MCF 10A (cell line): ENCODE measurements at regions not wholly inside any gene's neighbourhood (a gene's known extent, or its start where the extent isn't known, plus 50 kb on each side); places are given as distances from the start of the nearest gene placed in this dataset.

Source experiments
- BruUV-seq: library from RNA; stranded (reverse); fragments of 400-500 nt; replicated peaks from 2 replicates; lab custom pipeline; 2021; lab: Mats Ljungman, UMichigan
- CTCF ChIA-PET: fragments of 300-600 bp; sonication (Branson Sonifier 250); formaldehyde crosslinking; extraction: SDS; loops from one replicate; lab custom pipeline; 2021; ENCODE audit warnings: antibody characterized with exemption, inconsistent platforms; lab: Yijun Ruan, JAX
- POLR2A ChIA-PET: fragments of 300-600, 350-650 bp; sonication (Branson Sonifier 250); formaldehyde crosslinking; extraction: SDS; loops from one replicate; lab custom pipeline; 2020; ENCODE audit warnings: antibody characterized with exemption, inconsistent platforms; lab: Yijun Ruan, JAX
- DNase-seq: peaks from one replicate; pipeline ENCODE4 v3.0.0-alpha.2; 2018; ENCODE audit not compliant: unreplicated experiment
- H3K27ac Mint-ChIP-seq: one replicate; pipeline ENCODE4 v1.8.0; 2022; ENCODE audit warnings: mild to moderate bottlenecking, low read depth, mixed read lengths; ENCODE audit not compliant: unreplicated experiment
- H3K27me3 Mint-ChIP-seq: one replicate; pipeline ENCODE4 v1.8.0; 2022; ENCODE audit warnings: mixed read lengths; ENCODE audit not compliant: insufficient read depth, unreplicated experiment
- H3K36me3 Mint-ChIP-seq: one replicate; pipeline ENCODE4 v1.8.0; 2022; ENCODE audit warnings: mild to moderate bottlenecking, moderate library complexity, mixed read lengths; ENCODE audit not compliant: insufficient read depth, unreplicated experiment
- H3K4me1 Mint-ChIP-seq: one replicate; pipeline ENCODE4 v1.8.0; 2022; ENCODE audit warnings: mixed read lengths; ENCODE audit not compliant: insufficient read depth, unreplicated experiment
- H3K4me3 Mint-ChIP-seq: one replicate; pipeline ENCODE4 v1.8.0; 2022; ENCODE audit warnings: mild to moderate bottlenecking, moderate library complexity, mixed read lengths; ENCODE audit not compliant: unreplicated experiment
- H3K9me3 Mint-ChIP-seq: one replicate; pipeline ENCODE4 v1.8.0; 2022; ENCODE audit warnings: mixed read lengths; ENCODE audit not compliant: unreplicated experiment
- intact Hi-C: fragments of 100-400 bp; cut with micrococcal nuclease; formaldehyde crosslinking; loops from 2 replicates; pipeline ENCODE4 v1.14.1; 2022
- TF ChIP-seq, protein P1 (sequence below): fragments of 200-600 bp; IDR thresholded peaks from one replicate; pipeline ENCODE4 v1.8.0; 2022; ENCODE audit warnings: antibody characterized with exemption, mild to moderate bottlenecking; ENCODE audit not compliant: unreplicated experiment

DNA sequence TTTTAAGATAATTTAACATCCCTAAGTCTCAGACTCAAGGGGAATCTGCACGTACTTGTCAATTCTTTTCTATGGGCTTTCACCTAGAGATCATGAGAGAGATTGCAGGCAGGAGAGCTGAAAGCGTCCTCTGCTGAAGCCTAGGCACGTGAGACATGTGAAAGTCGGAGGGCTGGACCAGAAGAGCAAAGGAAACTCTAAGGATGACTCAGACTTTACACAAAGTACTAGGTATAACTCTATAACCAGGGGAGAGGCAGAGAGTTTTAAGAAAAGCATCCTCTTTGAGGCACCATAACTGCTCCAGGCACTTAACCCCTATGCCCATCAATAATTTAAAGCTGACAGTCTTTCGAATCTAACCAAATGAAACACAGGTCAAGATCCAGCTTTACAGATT is 436.6 kb downstream of the VGLL3 start:
- intact Hi-C loops: no loop called here
- no peaks in the 10 kb centered on the region for H3K4me1 Mint-ChIP-seq
- BruUV-seq: no TSS peak
- H3K27me3 Mint-ChIP-seq: peaks cover 69% of the 10 kb centered on the region
- H3K27ac Mint-ChIP-seq: no peak overlapping the region
- no peak for DNase-seq
- ChIA-PET CTCF (interaction anchor here (1.4 kb wide), 1 partner anchor 8 kb away, joined by 4 read pairs; no protein-coding TSS in a partner anchor), POLR2A (no interaction called here)
- H3K9me3 Mint-ChIP-seq: no peaks in the 10 kb centered on the region
- TF ChIP-seq, protein P1, sequence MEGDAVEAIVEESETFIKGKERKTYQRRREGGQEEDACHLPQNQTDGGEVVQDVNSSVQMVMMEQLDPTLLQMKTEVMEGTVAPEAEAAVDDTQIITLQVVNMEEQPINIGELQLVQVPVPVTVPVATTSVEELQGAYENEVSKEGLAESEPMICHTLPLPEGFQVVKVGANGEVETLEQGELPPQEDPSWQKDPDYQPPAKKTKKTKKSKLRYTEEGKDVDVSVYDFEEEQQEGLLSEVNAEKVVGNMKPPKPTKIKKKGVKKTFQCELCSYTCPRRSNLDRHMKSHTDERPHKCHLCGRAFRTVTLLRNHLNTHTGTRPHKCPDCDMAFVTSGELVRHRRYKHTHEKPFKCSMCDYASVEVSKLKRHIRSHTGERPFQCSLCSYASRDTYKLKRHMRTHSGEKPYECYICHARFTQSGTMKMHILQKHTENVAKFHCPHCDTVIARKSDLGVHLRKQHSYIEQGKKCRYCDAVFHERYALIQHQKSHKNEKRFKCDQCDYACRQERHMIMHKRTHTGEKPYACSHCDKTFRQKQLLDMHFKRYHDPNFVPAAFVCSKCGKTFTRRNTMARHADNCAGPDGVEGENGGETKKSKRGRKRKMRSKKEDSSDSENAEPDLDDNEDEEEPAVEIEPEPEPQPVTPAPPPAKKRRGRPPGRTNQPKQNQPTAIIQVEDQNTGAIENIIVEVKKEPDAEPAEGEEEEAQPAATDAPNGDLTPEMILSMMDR: no peak
- H3K36me3 Mint-ChIP-seq: no peaks in the 10 kb centered on the region
- no peak overlapping the region for H3K4me3 Mint-ChIP-seq

DNA sequence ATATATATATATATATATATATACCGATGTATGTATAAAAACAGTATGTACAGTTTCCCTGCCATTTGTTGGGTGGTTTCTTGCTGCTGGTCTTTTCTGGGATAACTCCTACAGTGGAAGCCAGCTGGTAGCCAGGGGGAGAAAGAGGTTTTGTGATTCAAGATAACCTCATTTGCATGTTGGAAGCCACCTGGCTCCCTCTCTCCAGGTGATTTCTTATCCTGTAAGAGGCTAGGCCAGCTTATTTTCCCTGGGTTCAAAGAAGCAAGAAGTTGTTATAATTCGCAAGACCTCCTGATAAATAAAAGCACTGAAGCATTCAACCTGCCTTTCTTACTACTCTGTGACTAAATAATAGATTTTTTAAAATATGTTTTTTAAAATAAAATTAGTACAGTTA is 443.3 kb downstream of the VGLL3 start:
- POLR2A ChIA-PET: no interaction called here
- no peak overlapping the region for H3K27ac Mint-ChIP-seq

DNA sequence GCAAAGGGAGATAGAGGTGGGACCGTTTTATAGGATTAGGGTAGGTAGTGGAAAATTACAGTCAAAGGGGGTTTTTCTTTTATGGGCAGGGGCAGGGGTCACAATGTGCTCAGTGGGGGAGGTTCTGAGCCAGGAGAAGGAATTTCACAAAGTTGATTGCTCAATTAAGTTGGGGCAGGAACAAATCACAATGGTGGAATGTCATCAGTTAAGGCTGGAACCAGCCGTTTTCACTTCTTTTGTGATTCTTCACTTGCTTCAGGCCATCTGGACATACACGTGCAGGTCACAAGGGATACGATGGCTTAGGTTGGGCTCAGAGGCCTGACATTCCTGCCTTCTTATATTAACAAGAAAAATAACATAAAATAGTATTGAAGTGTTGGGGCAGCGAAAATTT is 453.8 kb downstream of the VGLL3 start:
- ChIA-PET CTCF (no interaction called here), POLR2A (no interaction called here)
- BruUV-seq: no TSS peak
- peaks cover 5% of the 10 kb centered on the region for H3K27me3 Mint-ChIP-seq
- intact Hi-C loops: no loop called here
- H3K27ac Mint-ChIP-seq: no peak overlapping the region
- H3K36me3 Mint-ChIP-seq: no peaks in the 10 kb centered on the region
- no peak overlapping the region for H3K4me3 Mint-ChIP-seq
- TF ChIP-seq, protein P1: no peak
- H3K9me3 Mint-ChIP-seq: peaks cover 5% of the 10 kb centered on the region
- H3K4me1 Mint-ChIP-seq: no peaks in the 10 kb centered on the region
- no peak for DNase-seq

More for the DNA sequence above, 443.3 kb downstream of the VGLL3 start:
- intact Hi-C loops: no loop called here
- peaks cover 37% of the 10 kb centered on the region for H3K27me3 Mint-ChIP-seq
- H3K36me3 Mint-ChIP-seq: no peaks in the 10 kb centered on the region
- BruUV-seq: no TSS peak
- H3K4me3 Mint-ChIP-seq: no peak overlapping the region
- CTCF ChIA-PET: no interaction called here
- H3K9me3 Mint-ChIP-seq: no peaks in the 10 kb centered on the region
- DNase-seq: no peak
- no peaks in the 10 kb centered on the region for H3K4me1 Mint-ChIP-seq
- TF ChIP-seq, protein P1: no peak

DNA sequence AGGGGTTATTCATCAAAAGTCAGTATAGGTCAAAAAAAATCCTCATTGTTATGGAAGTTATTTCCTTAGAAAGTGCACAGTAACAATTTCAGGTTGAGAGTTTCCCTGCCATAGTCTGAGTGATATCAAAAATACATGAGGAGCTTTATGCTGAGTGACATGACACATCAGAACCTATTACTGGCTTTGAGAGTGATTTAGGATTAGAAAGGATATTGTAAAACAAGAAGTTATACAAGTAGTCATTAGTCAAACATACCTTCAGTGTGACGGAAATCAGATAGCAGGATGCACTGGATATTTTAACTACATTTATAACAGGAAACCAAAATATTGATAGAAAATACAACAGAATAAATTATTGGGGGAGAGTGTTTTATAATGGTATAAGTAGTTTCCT is 471.1 kb downstream of the VGLL3 start:
- TF ChIP-seq, protein P1: no peak
- BruUV-seq: no TSS peak
- DNase-seq: no peak
- CTCF ChIA-PET: no interaction called here
- peaks cover 80% of the 10 kb centered on the region for H3K27me3 Mint-ChIP-seq
- H3K4me3 Mint-ChIP-seq: no peak overlapping the region
- H3K27ac Mint-ChIP-seq: no peak overlapping the region
- H3K36me3 Mint-ChIP-seq: no peaks in the 10 kb centered on the region
- H3K4me1 Mint-ChIP-seq: no peaks in the 10 kb centered on the region
- POLR2A ChIA-PET: no interaction called here
- no peaks in the 10 kb centered on the region for H3K9me3 Mint-ChIP-seq
- intact Hi-C loops: no loop called here
